Left cardiac atrium (tissue), 4 donors: ENCODE measurements at regions not wholly inside any gene's neighbourhood (a gene's known extent, or its start where the extent isn't known, plus 50 kb on each side); places are given as distances from the start of the nearest gene placed in this dataset.
A peak's percentile ranks its signal among the peaks of the same experiment; 100 is the strongest.

Experiments used
- ATAC-seq, 2 donors: fragments of 200-7000 bp; cut with Tn5 transposase; one replicate each; pipeline ENCODE4 v1.9.1; 2020; ENCODE audit warnings: mild to moderate bottlenecking in 2 of 2, moderate library complexity in 2 of 2
- DNase-seq: peaks from one replicate; pipeline ENCODE4 v3.0.0-alpha.2; 2020
- intact Hi-C, 2 donors: fragments of 100-400 bp; cut with DNase I; formaldehyde crosslinking; loops; one replicate each; pipeline versions ENCODE4 v1.14.1 to v1.15.1; 2022 to 2023
- donor health status: DM: no; HTN: yes; CAD: no.
- donor health status: DM: no; HTN: yes; CAD: no; lungs with severe emphysema.
- donor health status: DM: yes; HTN: yes; CAD: no.
- donor health status: Dilated cardiomyopathy.

- intact Hi-C loops: no loop called here
- DNase-seq: peak; percentile 77
- peak; percentile 93 to 94 for ATAC-seq
Measured at GRCh38 chr3:150216041-150216811, 191.9 kb upstream of the TSC22D2 start.

- DNase-seq (no peak), ATAC-seq (peak in 1 of 2 donors; percentile 28)
- intact Hi-C loops: no loop called here
Measured at GRCh38 chr3:150215616-150216015, 192.5 kb upstream of the TSC22D2 start.

- no peak for DNase-seq
- ATAC-seq: no peak
- intact Hi-C loops: no loop called here
Measured at GRCh38 chr3:150213577-150213976, 194.5 kb upstream of the TSC22D2 start.

GRCh38 chr3:150210461-150211110 lies 197.5 kb upstream of the TSC22D2 start:
- ATAC-seq (no peak), DNase-seq (no peak)
- intact Hi-C loops: no loop called here

GRCh38 chr3:150203273-150203672 lies 204.8 kb upstream of the TSC22D2 start:
- intact Hi-C loops: no loop called here
- no peak for DNase-seq
- no peak for ATAC-seq

- no peak for DNase-seq
- intact Hi-C loops: no loop called here
- no peak for ATAC-seq
Measured at GRCh38 chr3:150202711-150203110, 205.4 kb upstream of the TSC22D2 start.

- intact Hi-C loops: no loop called here
- no peak for ATAC-seq
- DNase-seq: no peak
Measured at GRCh38 chr3:150194957-150195356, 213.1 kb upstream of the TSC22D2 start.

GRCh38 chr3:150194513-150194912 lies 213.6 kb upstream of the TSC22D2 start:
- no peak for DNase-seq
- ATAC-seq: no peak
- intact Hi-C loops: no loop called here

GRCh38 chr3:150184426-150185071 lies 213.9 kb upstream of the PFN2 start:
- intact Hi-C loops: loop anchor here (1.0 to 5.0 kb wide), 3 partner anchors 122 to 217 kb away; no protein-coding TSS in a partner anchor
- DNase-seq (no peak), ATAC-seq (peak in 1 of 2 donors; percentile 20)

- intact Hi-C loops: loop anchor here (1.0 to 5.0 kb wide), 3 partner anchors 122 to 217 kb away; no protein-coding TSS in a partner anchor
- peak; percentile 79 for DNase-seq
- peak; percentile 93 to 98 for ATAC-seq
Measured at GRCh38 chr3:150183678-150184425, 213.2 kb upstream of the PFN2 start.

GRCh38 chr3:150180334-150180733 lies 209.6 kb upstream of the PFN2 start:
- DNase-seq (no peak), ATAC-seq (peak in 1 of 2 donors; percentile 28)
- intact Hi-C loops: loop anchor here (5.0 kb wide), 2 partner anchors 118 to 213 kb away; no protein-coding TSS in a partner anchor

GRCh38 chr3:150179330-150179729 lies 208.6 kb upstream of the PFN2 start:
- DNase-seq (no peak), ATAC-seq (no peak)
- intact Hi-C loops: no loop called here

- ATAC-seq (no peak), DNase-seq (no peak)
- intact Hi-C loops: no loop called here
Measured at GRCh38 chr3:150177673-150178381, 207.1 kb upstream of the PFN2 start.

- no peak for ATAC-seq
- intact Hi-C loops: no loop called here
- DNase-seq: no peak
Measured at GRCh38 chr3:150174179-150174578, 203.5 kb upstream of the PFN2 start.

- ATAC-seq (no peak), DNase-seq (no peak)
- intact Hi-C loops: no loop called here
Measured at GRCh38 chr3:150172356-150172755, 201.7 kb upstream of the PFN2 start.

- DNase-seq: no peak
- intact Hi-C loops: no loop called here
- peak; percentile 51 to 52 for ATAC-seq
Measured at GRCh38 chr3:150170852-150171520, 200.3 kb upstream of the PFN2 start.

GRCh38 chr3:150169330-150169940 lies 198.7 kb upstream of the PFN2 start:
- DNase-seq: no peak
- intact Hi-C loops: loop anchor here in 1 of 2 donors (5.0 kb wide), 1 partner anchor 202 kb away; no protein-coding TSS in a partner anchor
- peak in 1 of 2 donors; percentile 61 for ATAC-seq

- DNase-seq (peak; percentile 42), ATAC-seq (peak; percentile 90 to 94)
- intact Hi-C loops: loop anchor here in 1 of 2 donors (5.0 kb wide), 1 partner anchor 201 kb away; no protein-coding TSS in a partner anchor
Measured at GRCh38 chr3:150168698-150169097, 198.0 kb upstream of the PFN2 start.
